GM18858 (cell line): ENCODE measurements at regions not wholly inside any gene's neighbourhood (a gene's known extent, or its start where the extent isn't known, plus 50 kb on each side); places are given as distances from the start of the nearest gene placed in this dataset.
"Not testable (repeated sequence)": the region's sequence is repeated elsewhere in the genome, so short reads cannot be mapped to it uniquely, and the experiment has no call there.

ENCODE experiments used
- ATAC-seq: cut with Tn5 transposase; IDR thresholded peaks from one replicate; pipeline ENCODE4 v1.9.1; 2021; ENCODE audit not compliant: unreplicated experiment

DNA sequence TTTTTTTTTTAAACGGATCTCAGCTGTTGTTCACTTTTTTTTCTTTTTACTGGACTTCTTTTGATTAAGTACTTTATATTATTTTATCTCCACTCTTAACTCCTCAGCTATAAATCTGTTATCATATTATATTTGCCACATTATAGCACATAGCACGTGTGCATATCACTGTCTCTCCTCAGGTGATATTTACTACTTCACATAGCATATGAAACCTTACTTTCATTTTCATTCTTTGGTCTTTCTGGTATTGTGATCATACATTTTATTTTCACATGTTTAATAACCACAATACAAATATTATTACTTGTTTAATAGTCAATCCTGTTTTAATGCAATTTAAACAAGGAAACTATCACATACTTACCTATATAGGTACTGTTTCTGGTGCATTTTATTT is 993.1 kb upstream of the TMEFF2 start:
- peak; percentile 75 for ATAC-seq

DNA sequence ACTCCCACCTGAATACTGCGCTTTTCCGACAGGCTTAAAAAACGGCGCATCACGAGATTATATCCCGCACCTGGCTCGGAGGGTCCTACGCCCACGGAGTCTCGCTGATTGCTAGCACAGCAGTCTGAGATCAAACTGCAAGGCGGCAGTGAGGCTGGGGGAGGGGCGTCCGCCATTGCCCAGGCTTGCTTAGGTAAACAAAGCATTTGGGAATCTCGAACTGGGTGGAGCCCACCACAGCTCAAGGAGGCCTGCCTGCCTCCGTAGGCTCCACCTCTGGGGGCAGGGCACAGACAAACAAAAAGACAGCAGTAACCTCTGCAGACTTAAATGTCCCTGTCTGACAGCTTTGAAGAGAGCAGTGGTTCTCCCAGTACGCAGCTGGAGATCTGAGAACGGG is 976.2 kb upstream of the TMEFF2 start:
- ATAC-seq, result not testable (repeated sequence)

DNA sequence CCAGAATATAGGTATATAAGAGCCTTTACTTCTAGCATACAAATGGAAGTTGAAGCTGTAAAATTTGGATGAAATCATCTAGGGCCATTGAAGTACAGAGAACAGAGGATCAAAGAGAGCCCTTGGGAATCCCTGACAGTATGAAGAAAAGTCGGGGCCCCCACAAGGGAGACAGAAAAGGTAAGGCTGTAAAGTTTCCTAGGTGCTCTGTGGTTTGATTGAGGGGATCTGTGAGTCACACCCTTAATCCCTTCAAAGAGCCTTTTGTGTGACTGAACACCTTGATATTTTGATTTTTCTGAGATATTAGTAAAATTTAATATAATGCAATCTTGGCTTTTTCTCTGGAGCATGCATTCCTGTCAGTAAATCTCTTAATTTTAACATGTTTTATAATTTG is 961.7 kb upstream of the TMEFF2 start:
- no peak for ATAC-seq

DNA sequence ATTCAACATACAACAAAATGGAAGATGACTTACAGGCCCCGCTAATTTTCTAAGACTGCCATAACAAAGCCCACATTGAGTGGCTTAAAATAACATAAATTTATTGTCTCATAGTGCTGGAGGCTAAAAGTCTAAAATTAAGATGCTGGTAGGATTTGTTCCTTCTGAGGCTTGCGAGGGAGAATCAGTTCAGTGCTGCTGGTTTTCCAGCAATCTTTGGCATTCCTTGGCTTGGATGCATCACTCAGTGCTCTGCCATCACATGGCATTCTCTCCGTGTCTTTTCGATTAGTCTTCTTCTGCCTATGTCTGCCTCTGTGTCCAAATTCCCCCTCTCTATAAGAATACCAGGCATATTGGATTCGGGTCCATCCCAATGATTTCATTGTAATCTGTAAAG is 959.3 kb upstream of the TMEFF2 start:
- ATAC-seq, result no peak

DNA sequence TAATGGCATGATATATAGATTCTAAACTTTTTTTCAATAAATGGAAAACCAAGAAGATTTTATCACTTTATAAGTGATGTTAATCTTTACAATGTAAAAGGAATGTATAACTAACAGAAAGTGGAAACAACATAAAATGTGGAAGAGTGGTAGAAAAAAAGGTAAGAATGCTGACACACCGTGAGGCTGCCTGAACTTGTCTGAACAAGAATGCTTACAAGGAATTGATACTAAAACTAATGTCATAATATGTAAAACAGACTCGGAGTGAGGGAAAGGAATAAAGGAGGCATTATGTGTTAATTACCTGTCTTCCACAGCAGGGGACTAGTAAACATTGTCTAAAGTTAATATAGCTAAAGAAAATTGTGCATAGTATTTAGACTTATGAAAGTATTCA is 958.8 kb upstream of the TMEFF2 start:
- no peak for ATAC-seq

DNA sequence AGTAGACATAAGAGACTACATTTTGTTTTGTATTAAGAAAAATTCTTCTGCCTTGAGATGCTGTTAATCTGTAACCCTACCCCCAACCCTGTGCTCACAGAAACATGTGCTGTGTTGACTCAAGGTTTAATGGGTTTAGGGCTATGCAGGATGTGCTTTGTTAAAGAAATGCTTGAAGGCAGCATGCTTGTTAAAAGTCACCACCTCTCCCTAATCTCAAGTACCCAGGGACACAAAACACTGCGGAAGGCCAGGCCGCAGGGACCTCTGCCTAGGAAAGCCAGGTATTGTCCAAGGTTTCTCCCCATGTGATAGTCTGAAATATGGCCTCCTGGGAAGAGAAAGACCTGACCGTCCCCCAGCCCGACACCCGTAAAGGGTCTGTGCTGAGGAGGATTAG is 947.7 kb upstream of the TMEFF2 start:
- not testable (repeated sequence) for ATAC-seq

DNA sequence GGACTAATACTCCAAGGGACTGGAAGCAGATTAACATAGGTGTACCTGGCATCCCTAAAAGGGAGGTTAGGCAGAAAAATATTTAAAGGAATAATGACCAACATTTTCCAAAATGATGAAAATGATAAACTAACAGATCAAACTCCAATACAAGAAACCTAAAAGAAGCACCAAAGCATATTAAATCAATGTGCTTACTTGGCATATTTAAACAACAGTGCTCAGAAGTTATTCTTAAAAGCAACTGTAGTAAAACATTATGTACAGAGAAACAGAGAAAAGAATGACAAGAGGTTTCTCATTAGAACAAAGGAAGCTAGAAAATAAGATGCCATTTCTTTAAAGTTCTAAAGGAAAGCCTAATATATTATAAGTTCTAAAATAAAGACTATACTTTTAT is 947.3 kb upstream of the TMEFF2 start:
- ATAC-seq, result no peak

DNA sequence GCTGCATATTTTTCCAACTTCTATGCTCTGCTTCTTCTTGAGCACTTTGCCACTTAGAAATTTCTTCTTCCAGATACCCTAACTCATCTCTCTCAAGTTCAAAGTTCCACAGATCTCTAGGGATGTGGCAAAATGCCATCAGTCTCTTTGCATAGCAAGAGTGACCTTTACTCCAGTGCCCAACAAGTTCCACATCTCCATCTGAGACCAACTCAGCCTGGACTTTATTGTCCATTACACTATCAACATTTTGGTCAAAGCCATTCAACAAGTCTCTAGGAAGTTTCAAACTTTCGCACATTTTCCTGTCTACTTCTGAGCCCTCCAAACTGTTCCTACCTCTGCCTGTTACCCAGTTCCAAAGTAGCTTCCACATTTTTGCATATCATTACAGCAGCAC is 946.2 kb upstream of the TMEFF2 start:
- not testable (repeated sequence) for ATAC-seq

DNA sequence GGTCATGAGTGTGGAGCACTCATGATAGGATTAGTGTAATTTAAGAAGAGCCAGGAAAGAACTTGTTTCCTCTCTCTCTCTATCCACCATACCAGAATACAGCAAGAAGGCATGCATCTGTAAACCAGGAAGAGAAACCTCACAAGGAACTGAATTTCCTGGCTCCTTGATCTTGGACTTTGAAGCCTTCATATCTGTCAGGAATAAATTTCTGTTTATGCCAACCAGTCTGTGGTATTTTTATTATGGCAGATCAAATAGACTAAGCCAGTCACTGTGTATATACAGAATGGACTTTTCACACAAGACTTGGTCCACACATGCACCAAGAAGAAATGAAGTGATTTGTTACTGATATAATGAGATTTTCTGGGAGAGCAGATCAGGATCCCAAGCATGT is 930.1 kb upstream of the TMEFF2 start:
- ATAC-seq, result no peak

DNA sequence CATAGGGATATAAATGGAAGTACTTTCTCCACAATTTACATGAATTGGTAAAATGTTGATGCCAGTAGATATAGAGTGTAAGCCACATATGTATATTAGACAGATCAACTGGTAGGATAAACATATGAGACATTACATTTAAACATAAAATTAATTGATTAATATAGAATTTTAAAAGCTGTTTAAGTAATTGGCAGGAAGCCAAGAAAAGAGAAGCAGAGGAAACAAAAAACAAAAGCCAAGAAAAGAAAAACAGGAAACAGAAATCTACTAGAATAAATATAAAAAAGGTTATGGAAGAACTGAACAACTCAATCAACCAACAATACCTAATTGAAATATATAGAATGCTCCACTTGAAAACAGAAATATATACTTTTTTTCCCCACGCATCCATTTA is 920.1 kb upstream of the TMEFF2 start:
- no peak for ATAC-seq

DNA sequence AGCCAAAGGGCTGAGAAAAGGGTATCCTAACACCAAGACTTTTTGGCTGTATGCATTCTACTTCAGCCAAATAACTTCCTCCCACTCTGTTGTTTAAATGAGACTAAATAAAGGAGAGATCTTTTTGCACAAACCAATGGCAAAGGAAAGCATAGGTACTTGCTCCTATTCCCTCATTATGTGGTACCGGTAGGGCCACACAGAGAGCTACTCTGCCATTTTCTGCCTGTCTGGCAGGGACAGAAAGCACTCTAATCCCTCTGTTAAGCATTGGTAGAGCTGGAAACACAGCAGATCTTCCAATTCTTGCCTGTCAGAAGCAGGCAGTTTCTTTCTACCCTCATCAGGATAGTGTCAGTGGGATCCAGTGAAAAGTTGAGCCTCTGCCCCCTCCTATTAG is 918.3 kb upstream of the TMEFF2 start:
- no peak for ATAC-seq

DNA sequence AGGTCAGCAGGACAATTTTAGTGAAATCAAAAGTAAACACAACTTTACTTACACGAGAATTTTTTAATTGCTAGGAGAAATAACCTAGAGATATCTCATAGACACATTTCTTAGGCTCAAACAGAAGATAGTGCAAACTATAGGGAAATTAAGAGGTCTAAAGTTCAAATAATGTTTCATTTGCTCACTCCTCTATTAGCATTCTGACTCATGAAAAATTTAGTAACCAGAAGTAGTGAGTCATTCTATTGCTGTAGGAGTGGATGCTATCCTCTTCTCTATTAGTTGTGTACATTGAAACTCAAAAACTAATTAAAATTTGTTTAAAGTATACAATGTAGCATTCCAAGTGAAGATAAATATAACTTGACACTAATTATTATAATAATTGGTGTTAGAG is 908.3 kb upstream of the TMEFF2 start:
- no peak for ATAC-seq

DNA sequence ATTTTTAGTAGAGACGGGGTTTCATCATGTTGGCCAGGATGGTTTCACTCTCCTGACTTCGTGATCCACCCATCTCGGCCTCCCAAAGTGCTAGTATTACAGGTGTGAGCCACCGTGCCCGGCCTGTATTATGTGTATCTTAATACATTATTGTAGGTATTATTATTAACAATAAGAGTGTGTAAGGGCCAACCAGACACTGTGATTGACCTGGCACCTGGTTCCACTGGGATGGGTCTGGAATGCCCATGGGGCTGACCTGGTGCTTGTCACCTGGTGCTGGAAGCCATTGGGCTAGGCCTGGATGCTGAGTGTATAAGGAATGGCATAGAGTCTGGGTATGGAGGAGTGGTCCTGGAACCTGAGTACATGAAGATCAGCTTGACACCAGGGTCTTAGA is 906.9 kb upstream of the TMEFF2 start:
- no peak for ATAC-seq

DNA sequence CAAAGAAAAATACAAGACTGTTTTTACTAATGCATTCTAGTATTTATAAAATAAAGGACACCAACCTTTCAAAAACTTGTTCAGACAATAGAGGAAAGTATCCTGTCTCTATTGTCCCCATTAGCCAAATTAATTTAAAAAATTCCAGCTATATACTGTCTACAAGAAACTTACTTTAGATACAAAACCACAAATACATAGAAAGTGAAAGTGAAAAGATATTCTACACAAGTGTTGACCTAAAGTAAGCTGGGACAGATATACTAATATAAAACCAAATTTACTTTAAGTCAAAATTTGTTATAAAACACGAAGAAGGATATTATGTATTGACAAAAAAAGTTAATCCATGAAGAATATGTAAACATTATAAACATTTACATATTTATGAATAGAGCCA is 893.3 kb upstream of the TMEFF2 start:
- no peak for ATAC-seq

DNA sequence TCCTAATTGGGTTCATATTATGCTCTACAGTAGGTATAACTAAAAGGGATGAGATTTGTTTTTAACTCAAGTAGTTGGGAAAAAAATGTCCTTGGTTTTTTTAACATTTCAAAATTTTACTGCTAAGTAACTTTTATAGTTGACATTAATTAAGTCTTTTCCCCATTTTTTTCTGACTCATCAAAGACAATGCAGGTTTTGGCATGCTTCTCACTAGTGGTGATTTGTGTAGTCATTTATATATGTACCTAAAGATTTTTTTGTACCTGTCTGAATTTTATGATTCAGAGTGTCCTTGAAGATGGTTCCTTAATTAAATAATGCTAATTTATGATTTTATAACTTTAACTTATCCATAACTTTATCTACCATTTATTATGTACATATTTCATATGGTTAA is 882.3 kb upstream of the TMEFF2 start:
- no peak for ATAC-seq

DNA sequence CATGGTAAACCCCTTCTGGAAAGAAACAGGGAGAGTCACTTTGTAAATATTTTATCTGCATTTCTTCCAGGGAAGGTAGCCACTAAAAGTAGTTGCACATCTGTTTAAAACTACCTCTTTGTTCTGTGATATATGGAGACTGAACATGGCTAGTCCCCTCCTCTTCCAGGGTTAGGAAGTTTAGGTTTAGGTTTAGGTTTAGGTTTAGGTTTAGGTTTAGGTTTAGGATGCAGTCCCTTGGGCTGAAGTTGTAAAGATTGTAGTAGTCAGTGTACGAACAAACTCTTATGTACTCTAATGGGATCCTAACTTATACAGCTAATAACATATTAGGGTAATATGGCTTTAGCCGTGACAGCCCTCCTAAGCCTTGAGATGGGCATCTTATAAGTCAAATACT is 880.2 kb upstream of the TMEFF2 start:
- ATAC-seq, result no peak

DNA sequence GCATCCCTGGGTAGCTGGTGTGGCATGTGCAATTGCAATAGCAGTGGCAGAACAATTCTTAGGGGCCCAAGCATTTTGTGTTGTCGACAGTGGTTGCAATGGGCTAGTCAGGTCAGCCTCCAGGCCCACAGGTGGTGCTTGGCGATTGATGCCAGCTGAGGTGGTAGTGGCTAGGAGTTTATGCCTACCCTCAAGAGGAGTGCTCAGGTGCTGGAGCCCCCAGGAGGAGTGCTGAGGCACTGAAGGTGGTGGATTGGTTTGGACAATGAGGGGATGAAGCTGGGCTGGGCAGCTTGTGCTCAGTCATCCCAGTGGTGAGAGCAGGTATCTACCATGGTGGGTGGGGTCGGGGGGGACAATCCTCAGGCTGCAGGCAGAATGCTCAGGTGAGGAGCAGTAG is 877.9 kb upstream of the TMEFF2 start:
- ATAC-seq, result no peak

DNA sequence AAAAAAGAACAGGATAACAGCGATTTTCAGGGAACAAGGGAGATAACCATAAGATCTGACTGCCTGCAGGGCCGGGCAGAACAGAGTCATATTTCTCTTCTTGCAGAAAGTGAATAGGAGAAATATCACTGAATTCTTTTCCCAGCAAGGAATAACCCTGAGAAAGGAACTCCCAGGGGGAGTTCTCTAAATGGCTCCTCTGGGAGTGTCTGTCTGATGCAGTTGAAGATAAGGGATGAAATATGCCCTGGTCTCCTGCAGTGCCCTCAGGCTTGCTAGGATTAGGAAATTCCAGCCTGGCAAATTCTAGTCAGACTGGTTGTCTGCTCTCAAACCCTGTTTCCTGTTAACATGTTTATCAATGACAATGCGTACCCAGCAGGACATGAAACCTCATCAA is 830.8 kb upstream of the TMEFF2 start:
- not testable (repeated sequence) for ATAC-seq

DNA sequence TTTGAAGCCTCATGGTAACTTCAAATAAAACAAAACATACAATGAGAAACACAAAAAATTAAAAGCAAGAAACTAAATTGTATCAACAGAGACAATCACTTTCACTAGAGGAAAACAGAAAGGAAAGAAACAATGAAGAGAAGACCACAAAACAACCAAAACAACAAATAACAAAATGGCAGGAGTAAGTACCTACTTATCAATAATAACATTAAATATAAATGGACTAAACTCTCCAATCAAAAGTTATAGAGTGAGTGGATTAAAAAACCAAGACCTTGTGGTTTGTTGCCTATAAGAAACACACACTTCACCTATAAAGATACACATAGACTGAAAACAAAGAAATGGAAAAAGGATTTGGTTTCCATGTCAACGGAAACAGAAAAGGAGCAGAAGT is 830.1 kb upstream of the TMEFF2 start:
- no peak for ATAC-seq

DNA sequence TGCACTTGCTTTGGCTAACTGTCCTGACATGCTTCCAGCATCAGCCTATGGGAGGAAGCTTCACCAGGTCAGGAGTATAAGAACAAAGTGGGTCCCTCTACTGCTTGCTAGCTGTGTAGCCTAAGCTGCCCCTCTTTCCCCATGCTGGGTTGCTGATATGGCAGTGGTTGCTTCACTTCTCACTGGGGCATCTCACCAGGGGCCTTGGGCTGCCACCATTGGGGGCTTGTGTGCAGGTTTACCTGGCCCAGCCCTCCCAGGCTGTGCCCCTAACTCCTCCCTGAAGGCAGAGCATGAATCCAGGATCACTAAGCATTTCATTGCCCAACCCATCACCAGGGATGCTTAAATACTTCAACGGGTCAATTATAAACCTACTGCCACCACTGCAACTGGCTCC is 817.1 kb upstream of the TMEFF2 start:
- ATAC-seq, result no peak

DNA sequence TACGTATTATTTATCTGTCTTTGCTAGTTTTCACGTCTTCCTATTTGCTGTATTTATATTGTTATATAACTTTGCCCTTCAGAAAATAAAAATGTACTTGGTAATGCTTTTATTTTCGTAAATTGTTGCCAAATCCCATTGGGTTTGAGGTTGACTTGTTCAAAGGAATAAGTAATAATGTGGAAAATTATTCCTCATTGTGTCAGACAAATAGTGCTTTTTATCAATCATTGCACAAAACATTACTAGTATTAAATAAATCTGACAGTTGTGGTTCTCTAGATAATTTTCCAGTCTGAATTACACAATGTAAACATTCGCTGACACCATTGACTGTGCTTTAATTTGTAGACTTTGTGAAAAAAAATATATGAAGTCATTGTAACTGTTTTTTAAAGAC is 798.3 kb upstream of the TMEFF2 start:
- no peak for ATAC-seq

DNA sequence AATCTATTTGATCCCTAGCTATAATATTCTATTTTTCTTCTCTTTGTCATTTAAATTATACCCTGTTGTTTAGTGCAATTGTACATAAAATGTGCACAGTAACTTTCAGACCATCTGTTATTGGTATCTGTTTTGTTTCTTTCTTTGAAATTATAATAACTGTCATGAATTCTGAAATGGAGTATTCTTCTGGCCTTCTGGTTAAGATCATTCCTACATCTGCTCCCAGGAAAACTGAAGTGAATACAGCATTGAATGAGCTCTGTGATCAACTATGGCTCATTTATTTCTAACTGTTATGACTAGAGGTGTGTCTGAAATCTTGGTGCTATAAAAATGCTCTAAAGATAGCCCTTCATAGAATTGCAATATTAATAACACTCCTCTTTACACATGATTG is 788.4 kb upstream of the TMEFF2 start:
- no peak for ATAC-seq

DNA sequence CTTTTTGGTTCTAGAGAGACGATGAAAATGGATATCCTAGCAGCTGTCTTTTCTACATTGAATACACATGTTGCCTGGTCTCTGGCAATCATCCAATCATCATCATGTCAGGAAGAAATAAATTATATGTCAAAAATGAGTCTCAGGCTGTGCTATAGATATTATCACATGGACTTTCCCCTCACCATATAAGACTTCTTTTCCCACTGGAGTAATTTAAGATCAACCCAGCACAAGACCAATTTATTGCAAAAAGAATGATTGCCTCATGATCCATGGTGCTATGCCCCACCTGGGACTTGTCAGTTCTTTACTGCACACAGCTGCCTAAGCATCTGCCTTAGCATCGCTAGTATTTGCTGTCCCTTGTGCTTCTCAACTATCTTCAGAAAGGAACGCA is 783.7 kb upstream of the TMEFF2 start:
- no peak for ATAC-seq

DNA sequence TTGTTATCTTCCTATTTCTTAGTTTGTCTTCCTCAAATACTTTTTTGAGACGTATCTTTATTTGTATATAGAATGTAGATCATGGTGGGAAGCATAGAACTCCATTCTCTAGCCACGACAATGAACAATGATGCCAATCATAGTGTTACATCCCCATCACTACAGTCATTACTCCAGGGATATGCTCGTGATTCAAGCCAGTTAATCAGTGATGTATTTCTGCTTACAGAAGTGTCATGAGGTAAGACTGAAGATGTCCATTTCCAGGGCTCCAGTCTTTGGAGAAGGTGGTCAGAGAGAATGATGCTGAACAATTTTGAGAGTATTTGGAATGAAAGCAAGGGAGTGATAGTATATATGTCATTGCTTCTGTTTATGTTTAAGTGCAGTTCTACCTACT is 777.2 kb upstream of the TMEFF2 start:
- ATAC-seq, result no peak
